ENCODE measurements at regions not wholly inside any gene's neighbourhood (a gene's known extent, or its start where the extent isn't known, plus 50 kb on each side); places are given as distances from the start of the nearest gene placed in this dataset.

DNA sequence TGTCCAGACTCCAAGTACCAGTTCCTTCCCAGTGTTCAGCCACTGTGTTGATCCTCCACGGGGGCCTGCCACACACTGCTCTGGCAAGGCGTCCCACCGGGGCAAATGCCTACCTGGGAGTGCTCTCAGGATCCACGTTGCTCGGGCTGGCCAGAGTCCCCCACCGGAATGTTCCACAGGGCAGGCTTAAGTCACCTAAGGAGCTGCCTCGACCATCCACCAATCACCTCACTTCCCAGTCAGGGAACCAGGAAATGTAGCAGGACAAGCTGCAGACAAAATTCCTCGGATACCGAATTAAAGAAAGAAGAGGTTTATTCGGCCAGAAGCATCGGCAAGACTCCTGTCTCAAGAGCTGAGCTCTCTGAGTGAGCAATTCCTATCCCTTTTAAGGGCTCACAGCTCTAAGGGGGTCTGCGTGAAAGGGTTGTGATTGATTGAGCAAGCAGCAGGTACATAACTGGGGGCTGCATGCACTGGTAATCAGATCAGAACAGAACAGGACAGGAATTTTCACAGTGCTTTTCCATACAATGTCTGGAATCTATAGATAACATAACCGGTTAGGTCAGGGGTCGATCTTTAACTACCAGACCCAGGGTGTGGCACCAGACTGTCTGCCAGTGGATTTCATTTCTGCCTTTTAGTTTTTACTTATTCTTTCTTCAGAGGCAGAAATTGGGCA lies 56.9 kb upstream of the EDNRB start:
- TF ChIP-seq, protein P1, sequence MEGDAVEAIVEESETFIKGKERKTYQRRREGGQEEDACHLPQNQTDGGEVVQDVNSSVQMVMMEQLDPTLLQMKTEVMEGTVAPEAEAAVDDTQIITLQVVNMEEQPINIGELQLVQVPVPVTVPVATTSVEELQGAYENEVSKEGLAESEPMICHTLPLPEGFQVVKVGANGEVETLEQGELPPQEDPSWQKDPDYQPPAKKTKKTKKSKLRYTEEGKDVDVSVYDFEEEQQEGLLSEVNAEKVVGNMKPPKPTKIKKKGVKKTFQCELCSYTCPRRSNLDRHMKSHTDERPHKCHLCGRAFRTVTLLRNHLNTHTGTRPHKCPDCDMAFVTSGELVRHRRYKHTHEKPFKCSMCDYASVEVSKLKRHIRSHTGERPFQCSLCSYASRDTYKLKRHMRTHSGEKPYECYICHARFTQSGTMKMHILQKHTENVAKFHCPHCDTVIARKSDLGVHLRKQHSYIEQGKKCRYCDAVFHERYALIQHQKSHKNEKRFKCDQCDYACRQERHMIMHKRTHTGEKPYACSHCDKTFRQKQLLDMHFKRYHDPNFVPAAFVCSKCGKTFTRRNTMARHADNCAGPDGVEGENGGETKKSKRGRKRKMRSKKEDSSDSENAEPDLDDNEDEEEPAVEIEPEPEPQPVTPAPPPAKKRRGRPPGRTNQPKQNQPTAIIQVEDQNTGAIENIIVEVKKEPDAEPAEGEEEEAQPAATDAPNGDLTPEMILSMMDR (IDR thresholded peaks at IDR 0.05) = no peak
- TF ChIP-seq POLR2A (IDR thresholded peaks at IDR 0.05) (no peak), EP300 (IDR thresholded peaks at IDR 0.05) (no peak), POLR2AphosphoS5 (IDR thresholded peaks at IDR 0.05) (no peak)
